Gastroesophageal sphincter (tissue), 4 donors: ENCODE measurements at regions not wholly inside any gene's neighbourhood (a gene's known extent, or its start where the extent isn't known, plus 50 kb on each side); places are given as distances from the start of the nearest gene placed in this dataset.

ENCODE experiments used
- ATAC-seq: fragments of 150-250 bp; one replicate; pipeline ENCODE4 v1.9.1; 2016; ENCODE audit warnings: mild to moderate bottlenecking, moderate library complexity
- H3K27ac ChIP-seq, 4 donors: fragments of 200-600 bp; sonication (generic) in 3 of 4; 1 replicate in 3 of 4; 2 replicates in 1 of 4; pipeline ENCODE4 v1.5.1; 2016 to 2019
- H3K27me3 ChIP-seq: fragments of 200-600 bp; sonication (generic); one replicate; pipeline ENCODE4 v1.5.1; 2019
- H3K36me3 ChIP-seq, 2 donors: fragments of 200-600 bp; sonication (generic); one replicate each; pipeline ENCODE4 v1.5.1; 2019; ENCODE audit warnings: control low read depth in 1 of 2
- H3K4me1 ChIP-seq, 3 donors: fragments of 200-600 bp; sonication (generic); 1 replicate in 2 of 3; 2 replicates in 1 of 3; pipeline ENCODE4 v1.5.1; 2016 to 2019; ENCODE audit warnings: control low read depth in 2 of 3
- H3K4me3 ChIP-seq, 2 donors: fragments of 200-600 bp; sonication (generic); one replicate each; pipeline ENCODE4 v1.5.1; 2019; ENCODE audit warnings: mild to moderate bottlenecking in 1 of 2, moderate library complexity in 1 of 2
- H3K9me3 ChIP-seq, 3 donors: fragments of 200-600 bp; sonication (generic); one replicate each; pipeline ENCODE4 v1.5.1; 2017 to 2019; ENCODE audit warnings: control low read depth in 2 of 3
- EP300 ChIP-seq: sonication (generic); formaldehyde crosslinking; IDR thresholded peaks from one replicate; pipeline ENCODE4 v1.6.1; 2017; ENCODE audit warnings: antibody characterized with exemption, mild to moderate bottlenecking
- POLR2A ChIP-seq, 2 donors: fragments of 450-650 bp; IDR thresholded peaks; one replicate each; pipeline ENCODE4 v1.6.1; 2017; ENCODE audit warnings: antibody characterized with exemption in 2 of 2, mild to moderate bottlenecking in 2 of 2, moderate library complexity in 1 of 2
- POLR2AphosphoS5 ChIP-seq: sonication (generic); formaldehyde crosslinking; IDR thresholded peaks from one replicate; pipeline ENCODE4 v1.6.1; 2017; ENCODE audit warnings: antibody characterized with exemption
- WGBS, 2 donors: methylation state at CpG; one replicate each; pipeline ENCODE4 v1.1.5; 2018; ENCODE audit warnings: low coverage in 1 of 2; 5-methylcytosine and 5-hydroxymethylcytosine counted together
- TF ChIP-seq, protein P1 (sequence below), 4 experiments: fragments of 200-600 bp in 2 of 4; fragments of 450-650 bp in 2 of 4; sonication (generic) in 1 of 4; IDR thresholded peaks; one replicate each; pipeline ENCODE4 v1.5.1; 2017 to 2019; ENCODE audit warnings: antibody characterized with exemption in 4 of 4, mild to moderate bottlenecking in 2 of 4, moderate library complexity in 2 of 4

DNA sequence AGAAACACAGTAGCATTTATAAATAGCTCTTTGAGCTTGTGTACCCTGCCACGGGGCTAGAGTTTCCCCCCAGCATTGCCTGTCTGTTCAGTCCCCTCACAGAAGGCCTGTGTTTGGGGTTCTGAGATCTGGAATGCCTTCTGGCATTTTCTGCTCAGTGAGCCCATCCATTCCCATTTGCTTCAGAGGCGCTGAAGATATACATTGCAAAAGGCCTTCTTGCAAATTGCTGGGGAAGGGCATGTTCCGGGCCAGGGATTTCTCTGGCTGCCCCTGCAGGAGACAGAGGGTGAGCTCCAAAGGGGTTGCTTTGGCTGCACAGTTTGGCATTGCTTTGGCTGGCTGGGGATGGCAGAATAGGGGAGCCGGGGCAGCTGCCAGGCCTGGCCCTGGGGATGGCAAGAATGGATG is 308.4 kb downstream of the MSX2 start:
- no peak for ATAC-seq
- Histone ChIP-seq H3K36me3 (no peaks in the 10 kb centered on the region), H3K4me1 (no peaks in the 10 kb centered on the region), H3K9me3 (no peaks in the 10 kb centered on the region), H3K27ac (no peak overlapping the region), H3K4me3 (no peak overlapping the region), H3K27me3 (no peaks in the 10 kb centered on the region)
- TF ChIP-seq EP300, result no peak
- TF ChIP-seq POLR2AphosphoS5, result no peak
- no peak for TF ChIP-seq POLR2A (IDR thresholded peaks at IDR 0.05)
- TF ChIP-seq, protein P1, sequence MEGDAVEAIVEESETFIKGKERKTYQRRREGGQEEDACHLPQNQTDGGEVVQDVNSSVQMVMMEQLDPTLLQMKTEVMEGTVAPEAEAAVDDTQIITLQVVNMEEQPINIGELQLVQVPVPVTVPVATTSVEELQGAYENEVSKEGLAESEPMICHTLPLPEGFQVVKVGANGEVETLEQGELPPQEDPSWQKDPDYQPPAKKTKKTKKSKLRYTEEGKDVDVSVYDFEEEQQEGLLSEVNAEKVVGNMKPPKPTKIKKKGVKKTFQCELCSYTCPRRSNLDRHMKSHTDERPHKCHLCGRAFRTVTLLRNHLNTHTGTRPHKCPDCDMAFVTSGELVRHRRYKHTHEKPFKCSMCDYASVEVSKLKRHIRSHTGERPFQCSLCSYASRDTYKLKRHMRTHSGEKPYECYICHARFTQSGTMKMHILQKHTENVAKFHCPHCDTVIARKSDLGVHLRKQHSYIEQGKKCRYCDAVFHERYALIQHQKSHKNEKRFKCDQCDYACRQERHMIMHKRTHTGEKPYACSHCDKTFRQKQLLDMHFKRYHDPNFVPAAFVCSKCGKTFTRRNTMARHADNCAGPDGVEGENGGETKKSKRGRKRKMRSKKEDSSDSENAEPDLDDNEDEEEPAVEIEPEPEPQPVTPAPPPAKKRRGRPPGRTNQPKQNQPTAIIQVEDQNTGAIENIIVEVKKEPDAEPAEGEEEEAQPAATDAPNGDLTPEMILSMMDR (IDR thresholded peaks at IDR 0.05), result no peak
- 63% methylated on average over 1 of the region's 4 CpGs; no CpG with 5 or more reads in 1 of the 2 donors for WGBS, 2 donors

DNA sequence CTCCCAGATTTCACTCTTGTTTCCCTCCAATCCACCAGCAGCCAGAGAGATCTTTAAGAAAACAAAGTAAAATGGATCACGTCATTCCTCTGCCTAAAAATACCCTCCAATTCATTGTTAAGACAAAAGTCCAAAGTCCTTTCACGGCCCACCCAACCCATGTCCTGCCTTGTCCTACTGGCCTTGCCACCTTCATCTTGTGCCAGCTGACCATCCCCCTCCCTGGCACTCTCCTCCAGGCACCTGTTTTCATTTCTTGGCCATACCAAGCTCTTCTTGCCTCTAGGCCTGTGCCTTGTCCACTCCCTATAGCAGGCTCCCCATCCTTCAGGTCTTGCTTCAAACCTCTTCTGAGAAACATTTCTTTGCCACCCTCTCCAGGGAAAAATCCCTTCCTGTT is 307.6 kb downstream of the MSX2 start:
- ATAC-seq, result no peak
- no peaks in the 10 kb centered on the region for H3K27me3 ChIP-seq
- WGBS, 2 donors, result 63 to 80% methylated on average over 1 to 2 of the region's 2 CpGs
- H3K4me1 ChIP-seq, result no peaks in the 10 kb centered on the region
- H3K4me3 ChIP-seq, result no peak overlapping the region
- no peaks in the 10 kb centered on the region for H3K9me3 ChIP-seq
- no peak overlapping the region for H3K27ac ChIP-seq
- H3K36me3 ChIP-seq, result no peaks in the 10 kb centered on the region
- no peak for TF ChIP-seq POLR2AphosphoS5
- TF ChIP-seq, protein P1 (IDR thresholded peaks at IDR 0.05), result no peak
- TF ChIP-seq POLR2A (IDR thresholded peaks at IDR 0.05), result no peak
- TF ChIP-seq EP300, result no peak

DNA sequence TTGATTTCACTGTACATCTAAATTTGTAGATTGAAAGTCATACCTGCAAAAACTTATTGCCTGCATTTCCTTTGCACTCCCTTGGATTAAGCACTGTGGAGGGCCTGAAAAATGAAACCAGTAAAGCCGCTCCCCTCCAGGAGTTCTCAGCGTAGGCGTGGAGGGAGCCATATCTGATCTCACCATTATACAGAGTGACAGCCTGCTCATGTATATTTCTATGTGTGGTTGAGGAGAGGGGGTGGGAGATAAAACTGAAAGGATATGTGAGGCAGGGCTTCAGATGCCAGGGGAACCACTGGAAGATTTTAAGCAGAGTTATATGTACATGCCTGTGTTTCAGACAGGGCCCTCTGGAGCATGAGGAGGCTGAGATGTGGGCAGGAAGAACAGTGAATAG is 303.0 kb downstream of the MSX2 start:
- no peaks in the 10 kb centered on the region for H3K9me3 ChIP-seq
- ATAC-seq, result no peak
- no peak overlapping the region for H3K4me3 ChIP-seq
- TF ChIP-seq EP300 (no peak), POLR2A (IDR thresholded peaks at IDR 0.05) (no peak), POLR2AphosphoS5 (no peak)
- TF ChIP-seq, protein P1 (IDR thresholded peaks at IDR 0.05), result no peak
- H3K27me3 ChIP-seq, result no peaks in the 10 kb centered on the region
- 67 to 90% methylated on average over 2 to 3 of the region's 3 CpGs for WGBS, 2 donors
- H3K27ac ChIP-seq, result no peak overlapping the region
- H3K36me3 ChIP-seq, result no peaks in the 10 kb centered on the region
- H3K4me1 ChIP-seq, result no peaks in the 10 kb centered on the region

DNA sequence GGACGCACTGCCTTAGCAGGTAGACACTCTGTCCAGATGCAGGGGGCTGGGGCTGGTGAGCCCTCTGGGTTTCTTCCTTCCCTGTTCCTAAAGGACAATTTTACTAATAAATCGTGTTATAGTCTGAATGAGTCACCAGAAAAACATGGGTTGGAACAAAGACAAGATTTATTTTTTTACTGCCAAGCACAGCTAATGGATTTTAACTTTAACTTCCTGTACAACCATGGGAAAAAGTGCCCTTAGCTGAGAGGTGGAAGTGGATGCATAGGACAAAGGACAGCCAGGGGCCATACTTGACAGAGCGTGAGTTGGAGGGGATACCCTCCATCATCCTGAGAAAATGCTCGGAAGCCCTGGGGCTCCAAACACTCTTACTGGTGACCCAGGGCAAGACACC is 300.7 kb downstream of the MSX2 start:
- TF ChIP-seq, protein P1 (IDR thresholded peaks at IDR 0.05), result no peak
- TF ChIP-seq EP300 (no peak), POLR2A (IDR thresholded peaks at IDR 0.05) (no peak), POLR2AphosphoS5 (no peak)

DNA sequence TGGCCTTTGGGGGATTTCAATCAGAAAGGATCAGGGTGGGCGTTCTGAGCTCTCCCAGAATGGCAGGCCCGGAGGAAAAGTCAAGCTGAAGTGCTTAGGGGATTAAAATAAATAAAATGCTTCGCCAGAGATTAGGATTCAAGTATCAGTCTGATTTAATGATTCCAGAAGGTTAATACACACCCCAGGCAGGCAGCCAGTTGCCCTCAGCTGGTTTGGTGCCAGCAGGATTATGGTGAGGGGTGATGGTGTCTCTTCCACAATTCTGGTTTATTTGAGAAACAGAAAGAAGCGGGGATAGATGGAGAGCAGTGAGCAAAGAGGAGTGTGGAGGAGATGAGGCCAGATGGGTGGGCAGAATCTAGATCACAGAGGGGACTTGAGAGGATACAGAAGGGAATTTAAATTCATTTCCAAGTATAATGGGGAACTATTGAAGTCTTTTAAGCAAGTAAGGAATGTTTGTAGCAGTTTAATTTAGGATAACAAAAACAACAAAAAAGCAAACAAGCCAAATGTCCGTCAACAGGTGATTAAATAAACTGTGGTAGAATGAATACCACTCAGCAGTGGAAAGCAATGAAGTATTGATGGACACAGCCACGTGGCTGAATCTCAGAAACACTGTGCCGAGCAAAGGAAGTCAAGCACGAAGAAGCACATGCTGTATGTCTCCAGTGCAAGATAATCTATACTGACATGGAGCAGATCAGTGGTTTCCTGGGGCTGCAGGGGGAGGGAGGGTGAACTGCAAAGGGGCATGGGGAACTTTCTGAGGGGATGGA is 297.7 kb downstream of the MSX2 start:
- H3K9me3 ChIP-seq, result no peaks in the 10 kb centered on the region
- ATAC-seq, result no peak
- H3K4me1 ChIP-seq, result no peaks in the 10 kb centered on the region
- H3K27ac ChIP-seq, result no peak overlapping the region
- H3K4me3 ChIP-seq, result no peak overlapping the region
- TF ChIP-seq POLR2A (IDR thresholded peaks at IDR 0.05) (no peak), POLR2AphosphoS5 (no peak), EP300 (no peak)
- TF ChIP-seq, protein P1 (IDR thresholded peaks at IDR 0.05), result no peak
- H3K36me3 ChIP-seq, result no peaks in the 10 kb centered on the region
- WGBS, 2 donors, result 43 to 46% methylated on average over 7 to 8 of the region's 8 CpGs
- no peaks in the 10 kb centered on the region for H3K27me3 ChIP-seq

More for the DNA sequence above, 300.7 kb downstream of the MSX2 start:
- ATAC-seq, result no peak
- WGBS, 2 donors, result 67% methylated on average over 3 to 4 of the region's 4 CpGs
- no peaks in the 10 kb centered on the region for H3K36me3 ChIP-seq
- H3K27ac ChIP-seq, result no peak overlapping the region
- H3K4me3 ChIP-seq, result no peak overlapping the region
- H3K27me3 ChIP-seq, result no peaks in the 10 kb centered on the region
- no peaks in the 10 kb centered on the region for H3K9me3 ChIP-seq
- no peaks in the 10 kb centered on the region for H3K4me1 ChIP-seq
